ENCODE measurements at regions not wholly inside any gene's neighbourhood (a gene's known extent, or its start where the extent isn't known, plus 50 kb on each side); places are given as distances from the start of the nearest gene placed in this dataset.

GRCh38 chr2:160893581-160893980, 266.6 kb upstream of the TANK start:
- TF ChIP-seq, protein P1, sequence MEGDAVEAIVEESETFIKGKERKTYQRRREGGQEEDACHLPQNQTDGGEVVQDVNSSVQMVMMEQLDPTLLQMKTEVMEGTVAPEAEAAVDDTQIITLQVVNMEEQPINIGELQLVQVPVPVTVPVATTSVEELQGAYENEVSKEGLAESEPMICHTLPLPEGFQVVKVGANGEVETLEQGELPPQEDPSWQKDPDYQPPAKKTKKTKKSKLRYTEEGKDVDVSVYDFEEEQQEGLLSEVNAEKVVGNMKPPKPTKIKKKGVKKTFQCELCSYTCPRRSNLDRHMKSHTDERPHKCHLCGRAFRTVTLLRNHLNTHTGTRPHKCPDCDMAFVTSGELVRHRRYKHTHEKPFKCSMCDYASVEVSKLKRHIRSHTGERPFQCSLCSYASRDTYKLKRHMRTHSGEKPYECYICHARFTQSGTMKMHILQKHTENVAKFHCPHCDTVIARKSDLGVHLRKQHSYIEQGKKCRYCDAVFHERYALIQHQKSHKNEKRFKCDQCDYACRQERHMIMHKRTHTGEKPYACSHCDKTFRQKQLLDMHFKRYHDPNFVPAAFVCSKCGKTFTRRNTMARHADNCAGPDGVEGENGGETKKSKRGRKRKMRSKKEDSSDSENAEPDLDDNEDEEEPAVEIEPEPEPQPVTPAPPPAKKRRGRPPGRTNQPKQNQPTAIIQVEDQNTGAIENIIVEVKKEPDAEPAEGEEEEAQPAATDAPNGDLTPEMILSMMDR (IDR thresholded peaks at IDR 0.05): no peak

DNA sequence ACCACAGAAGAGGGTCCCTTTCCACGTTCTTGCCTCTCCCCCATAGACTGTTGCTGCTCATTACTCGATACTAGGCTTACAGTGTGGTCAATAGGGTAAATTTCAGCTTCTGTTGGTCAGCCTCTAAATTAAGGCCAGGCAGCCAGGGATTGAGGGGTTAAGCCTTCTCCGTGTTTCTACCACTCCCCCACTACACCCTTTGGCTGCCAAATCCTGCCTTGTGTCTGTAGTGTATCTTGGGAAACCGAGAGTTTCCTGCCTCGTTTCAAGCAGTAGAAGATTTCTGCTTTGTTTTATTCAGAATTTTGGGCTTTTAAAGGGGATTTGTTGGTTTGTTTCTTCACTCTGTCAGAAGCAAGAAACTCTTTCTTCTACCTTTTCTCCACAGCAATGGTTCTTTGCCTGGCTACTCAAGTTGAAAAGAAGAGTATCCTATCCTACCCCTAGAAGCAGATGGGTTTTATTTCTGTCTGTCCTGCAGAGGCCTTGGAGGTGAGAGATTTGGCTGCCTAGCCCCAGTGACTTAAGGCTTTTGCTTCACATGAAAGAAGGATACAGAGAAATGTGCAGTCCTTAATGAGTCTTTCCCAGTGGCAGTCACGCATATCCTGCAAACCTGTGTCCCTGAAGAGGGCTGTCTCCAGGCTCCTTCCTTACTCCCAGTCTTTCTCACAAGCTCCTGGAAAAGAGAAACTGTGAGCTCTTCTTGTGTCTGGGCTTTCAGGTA, 261.5 kb upstream of the TANK start:
- TF ChIP-seq, protein P1 (IDR thresholded peaks at IDR 0.05): no peak

GRCh38 chr2:160901613-160902012, 258.6 kb upstream of the TANK start:
- TF ChIP-seq, protein P1 (IDR thresholded peaks at IDR 0.05): no peak

GRCh38 chr2:160905862-160906261, 254.4 kb upstream of the TANK start:
- TF ChIP-seq, protein P1 (IDR thresholded peaks at IDR 0.05): no peak

- TF ChIP-seq, protein P1 (IDR thresholded peaks at IDR 0.05): no peak
Measured at GRCh38 chr2:160906878-160907277, 253.3 kb upstream of the TANK start.

DNA sequence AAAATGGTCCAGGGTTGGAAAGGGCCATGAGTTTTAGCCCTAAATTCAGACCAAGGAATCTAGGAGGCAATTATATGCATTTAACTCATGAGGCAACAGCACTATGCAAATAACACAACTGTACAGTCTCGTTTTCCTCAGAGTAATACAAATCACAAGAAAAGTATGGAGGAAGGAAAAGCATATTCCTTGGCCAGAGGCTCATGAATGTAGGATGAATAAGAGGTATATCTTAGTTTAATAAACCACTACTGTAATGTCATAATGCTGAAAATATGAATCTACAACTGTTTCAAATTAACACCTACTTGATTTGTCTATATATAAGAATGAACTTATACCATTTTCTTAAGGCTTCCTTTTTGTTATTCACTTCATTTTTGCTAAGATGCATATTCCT, 252.5 kb upstream of the TANK start:
- TF ChIP-seq, protein P1 (IDR thresholded peaks at IDR 0.05): no peak

GRCh38 chr2:160908157-160908556, 252.1 kb upstream of the TANK start:
- TF ChIP-seq, protein P1 (IDR thresholded peaks at IDR 0.05): no peak

All from LNCAP (cell line).